ENCODE measurements at regions not wholly inside any gene's neighbourhood (a gene's known extent, or its start where the extent isn't known, plus 50 kb on each side); places are given as distances from the start of the nearest gene placed in this dataset.

DNA sequence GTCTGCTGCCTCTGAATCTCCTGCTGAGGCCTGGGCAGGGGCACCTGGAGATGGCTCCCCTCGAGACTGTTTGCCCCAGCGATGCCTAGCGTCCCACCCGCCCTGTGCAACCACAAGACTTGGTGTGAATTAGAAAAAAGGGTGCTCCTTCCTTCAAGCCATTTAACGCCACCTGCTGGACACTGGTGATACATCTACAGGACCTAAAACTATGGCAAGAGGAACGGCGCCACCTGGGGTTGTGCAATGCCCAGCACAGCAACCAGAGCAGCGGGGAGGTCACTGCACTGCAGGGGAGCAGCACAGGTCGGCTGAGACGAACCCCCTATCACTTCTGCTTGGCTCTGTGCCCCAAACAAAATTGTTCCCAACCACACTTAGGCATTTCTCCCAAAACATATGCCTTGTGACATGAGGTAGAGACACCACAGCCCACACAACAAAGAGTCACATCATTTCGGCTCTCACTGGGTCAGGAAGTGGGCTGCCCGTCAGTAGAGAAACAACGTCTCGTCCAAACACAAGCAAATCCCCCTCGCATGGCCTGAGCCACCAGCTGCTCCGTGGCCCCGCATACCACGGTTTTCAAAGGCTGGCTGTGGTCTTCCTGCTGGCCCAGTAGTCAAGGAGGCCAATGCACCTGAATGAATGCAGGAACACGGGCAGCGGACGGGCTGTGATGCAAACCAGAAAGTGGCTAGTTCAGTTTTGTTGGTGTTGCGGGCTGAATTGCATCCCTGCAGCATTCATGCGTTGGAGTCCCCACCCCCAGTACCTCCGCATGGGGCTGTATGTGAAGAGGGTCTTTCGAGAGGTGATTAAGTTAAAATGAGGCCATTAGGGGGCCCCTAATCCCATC, 171.9 kb downstream of the SHANK2 start:
- TF ChIP-seq, protein P1, sequence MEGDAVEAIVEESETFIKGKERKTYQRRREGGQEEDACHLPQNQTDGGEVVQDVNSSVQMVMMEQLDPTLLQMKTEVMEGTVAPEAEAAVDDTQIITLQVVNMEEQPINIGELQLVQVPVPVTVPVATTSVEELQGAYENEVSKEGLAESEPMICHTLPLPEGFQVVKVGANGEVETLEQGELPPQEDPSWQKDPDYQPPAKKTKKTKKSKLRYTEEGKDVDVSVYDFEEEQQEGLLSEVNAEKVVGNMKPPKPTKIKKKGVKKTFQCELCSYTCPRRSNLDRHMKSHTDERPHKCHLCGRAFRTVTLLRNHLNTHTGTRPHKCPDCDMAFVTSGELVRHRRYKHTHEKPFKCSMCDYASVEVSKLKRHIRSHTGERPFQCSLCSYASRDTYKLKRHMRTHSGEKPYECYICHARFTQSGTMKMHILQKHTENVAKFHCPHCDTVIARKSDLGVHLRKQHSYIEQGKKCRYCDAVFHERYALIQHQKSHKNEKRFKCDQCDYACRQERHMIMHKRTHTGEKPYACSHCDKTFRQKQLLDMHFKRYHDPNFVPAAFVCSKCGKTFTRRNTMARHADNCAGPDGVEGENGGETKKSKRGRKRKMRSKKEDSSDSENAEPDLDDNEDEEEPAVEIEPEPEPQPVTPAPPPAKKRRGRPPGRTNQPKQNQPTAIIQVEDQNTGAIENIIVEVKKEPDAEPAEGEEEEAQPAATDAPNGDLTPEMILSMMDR (IDR thresholded peaks at IDR 0.05; ENCODE audit: low read depth, low read length), result peak; percentile 56

DNA sequence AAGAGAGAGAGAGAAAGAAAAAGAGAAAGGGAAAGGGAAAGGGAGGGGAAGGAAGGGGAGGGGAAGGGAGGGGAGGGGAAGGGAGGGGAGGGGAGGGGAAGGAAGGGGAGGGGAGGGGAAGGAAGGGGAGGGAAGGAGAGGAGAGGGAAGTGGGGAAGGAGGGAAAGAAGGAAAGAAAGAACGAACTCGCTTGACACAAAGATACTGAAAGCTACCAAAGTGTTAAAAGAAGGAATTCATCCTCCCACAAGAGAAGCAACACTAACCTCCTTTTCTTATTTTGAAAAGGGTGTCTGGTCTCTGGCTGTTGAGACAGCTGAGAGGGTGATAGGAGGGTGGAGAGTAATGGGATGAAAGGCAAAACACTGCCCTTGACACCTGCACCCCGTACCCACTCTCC, 172.6 kb downstream of the SHANK2 start:
- DNase-seq (ENCODE audit: extremely low read depth, low read depth), result no peak
- TF ChIP-seq, protein P1 (IDR thresholded peaks at IDR 0.05; ENCODE audit: low read depth, low read length), result no peak

More for the DNA sequence above, 171.9 kb downstream of the SHANK2 start:
- DNase-seq (ENCODE audit: extremely low read depth, low read depth), result peak; percentile 15

DNA sequence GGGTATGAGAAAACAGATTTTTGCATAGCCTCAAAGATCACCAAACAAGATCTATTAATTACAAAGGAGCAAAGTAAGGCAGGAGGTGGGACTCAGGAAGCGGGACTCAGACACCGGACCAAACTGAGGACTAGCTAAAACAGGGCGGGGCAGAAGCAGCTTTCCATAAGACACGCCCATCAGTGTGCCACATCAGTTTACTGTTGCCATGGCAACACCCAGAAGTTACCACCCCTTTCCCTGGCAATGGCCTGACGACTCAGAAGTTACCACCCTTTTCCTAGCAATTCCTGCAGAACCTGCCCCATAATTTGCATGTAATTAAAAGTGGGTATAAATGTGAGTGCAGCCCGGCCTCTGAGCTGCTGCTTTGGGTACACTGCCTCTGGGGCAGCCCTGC, 173.9 kb downstream of the SHANK2 start:
- DNase-seq (ENCODE audit: extremely low read depth, low read depth), result no peak
- TF ChIP-seq, protein P1 (IDR thresholded peaks at IDR 0.05; ENCODE audit: low read depth, low read length), result no peak

DNA sequence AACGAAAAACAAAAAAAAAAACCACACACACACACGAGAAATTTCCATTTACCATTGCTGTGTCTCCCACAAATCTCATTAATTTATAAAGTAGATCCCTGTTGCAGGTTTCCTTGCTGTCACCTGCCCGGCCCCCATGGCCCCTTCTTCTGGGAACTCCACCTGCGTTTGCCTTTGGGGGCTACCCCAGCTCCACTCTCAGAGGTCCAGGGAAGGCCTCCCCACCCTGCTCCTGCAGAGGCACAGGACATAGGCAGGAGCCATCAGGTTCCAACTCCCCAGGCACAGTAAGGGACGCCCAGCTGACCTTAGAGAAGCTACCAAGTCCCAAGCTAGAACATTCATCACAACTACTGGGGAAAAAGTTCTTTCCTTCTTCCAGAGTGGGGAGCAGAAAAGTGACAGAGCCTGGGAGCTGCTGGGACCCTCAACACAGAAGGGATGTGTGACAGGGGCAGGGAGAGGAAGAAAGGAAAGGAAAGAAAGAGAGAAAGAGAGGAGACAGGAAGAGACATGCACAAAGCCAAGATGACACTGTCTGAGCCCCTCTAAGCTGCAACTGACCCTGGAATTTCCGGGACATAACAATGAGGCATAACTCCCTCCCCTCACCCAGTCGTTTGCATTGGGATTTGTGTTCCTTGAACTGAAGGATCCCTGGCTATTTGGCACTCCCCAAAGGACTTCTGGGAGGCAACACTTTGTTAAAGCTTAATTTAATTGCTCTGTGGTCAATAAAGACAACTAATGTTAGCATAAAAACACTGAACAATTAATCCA, 175.7 kb downstream of the SHANK2 start:
- TF ChIP-seq, protein P1 (IDR thresholded peaks at IDR 0.05; ENCODE audit: low read depth, low read length), result no peak
- DNase-seq (ENCODE audit: extremely low read depth, low read depth), result no peak

DNA sequence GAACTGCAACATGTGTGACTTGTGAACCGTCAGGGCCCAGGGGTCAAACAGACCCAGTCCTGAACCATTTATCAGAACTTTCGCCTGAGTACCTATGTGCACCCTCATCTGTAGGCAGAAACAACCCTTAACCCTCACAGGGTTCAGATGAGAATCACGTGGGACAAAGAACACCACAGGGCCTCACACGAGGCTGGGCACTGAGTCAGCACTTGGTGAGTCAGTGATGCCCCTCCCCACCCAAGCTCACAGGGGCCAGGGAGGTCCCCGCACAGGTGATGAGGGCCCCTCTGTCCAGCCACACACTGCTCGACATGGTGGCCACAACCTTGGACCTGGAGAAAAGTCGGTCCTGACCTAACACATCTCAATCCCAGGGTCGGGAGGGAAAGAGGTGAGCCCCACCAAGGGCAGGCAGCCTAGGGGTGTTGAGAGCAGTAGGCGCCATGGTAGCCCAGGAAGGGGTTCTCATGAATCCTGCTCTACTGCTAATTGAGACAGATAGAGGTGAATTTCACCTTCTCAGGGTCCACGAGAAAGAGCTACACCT, 176.4 kb downstream of the SHANK2 start:
- TF ChIP-seq, protein P1 (IDR thresholded peaks at IDR 0.05; ENCODE audit: low read depth, low read length), result no peak
- DNase-seq (ENCODE audit: extremely low read depth, low read depth), result no peak

DNA sequence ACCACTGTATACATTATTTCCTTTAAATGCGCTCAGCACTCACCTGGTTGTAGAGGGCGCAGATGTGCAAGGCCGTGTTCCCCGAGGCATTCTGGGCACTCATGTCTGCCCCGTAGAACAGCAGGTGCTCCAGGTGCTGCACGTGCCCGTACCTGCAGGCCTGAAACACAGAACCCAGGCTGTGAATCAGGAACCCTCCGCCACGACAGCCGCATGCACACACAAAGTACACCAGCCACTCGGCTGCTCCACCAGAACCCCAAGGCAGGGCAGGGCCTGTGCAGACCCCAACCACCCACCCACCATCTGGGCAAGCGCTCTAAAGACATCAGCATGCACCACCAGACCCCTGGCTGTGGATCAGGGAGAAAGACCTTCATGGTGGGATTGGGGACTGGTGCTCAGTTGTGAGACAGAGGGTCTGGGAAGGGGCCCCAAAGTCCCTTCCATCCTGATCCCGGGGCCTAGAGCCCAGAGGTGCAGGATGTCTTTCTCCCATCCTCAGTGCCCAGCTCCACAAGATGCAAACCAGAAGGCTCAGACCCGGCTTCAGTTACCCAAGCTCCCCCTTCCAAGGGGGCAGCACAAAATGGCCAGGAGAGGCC, 177.2 kb downstream of the SHANK2 start:
- TF ChIP-seq, protein P1 (IDR thresholded peaks at IDR 0.05; ENCODE audit: low read depth, low read length), result no peak
- DNase-seq (ENCODE audit: extremely low read depth, low read depth), result no peak

Data from AG09319 (cell line).